T-helper 2 cell treated with Interferon-gamma antibody and Interleukin-4, amounts not matched to agents 5 μg/mL and 100 μg/mL, for 36 hours (primary cell): ENCODE measurements at regions not wholly inside any gene's neighbourhood (a gene's known extent, or its start where the extent isn't known, plus 50 kb on each side); places are given as distances from the start of the nearest gene placed in this dataset.
"Not testable (repeated sequence)": the region's sequence is repeated elsewhere in the genome, so short reads cannot be mapped to it uniquely, and the experiment has no call there.

Experiments
- DNase-seq: peaks from one replicate; pipeline ENCODE4 v3.0.0; 2021; ENCODE audit warnings: low spot score
- H3K27ac Mint-ChIP-seq: one replicate; pipeline ENCODE4 v1.8.0; 2021; ENCODE audit warnings: mild to moderate bottlenecking, mixed read lengths
- H3K27me3 Mint-ChIP-seq: one replicate; pipeline ENCODE4 v1.8.0; 2021; ENCODE audit warnings: low read depth, mixed read lengths
- H3K36me3 Mint-ChIP-seq: one replicate; pipeline ENCODE4 v1.8.0; 2021; ENCODE audit warnings: low read depth, mixed read lengths
- H3K4me1 Mint-ChIP-seq: one replicate; pipeline ENCODE4 v1.8.0; 2021; ENCODE audit warnings: low read depth, mixed read lengths
- H3K4me3 Mint-ChIP-seq: one replicate; pipeline ENCODE4 v1.8.0; 2022; ENCODE audit warnings: mild to moderate bottlenecking, moderate library complexity, mixed read lengths
- H3K9me3 Mint-ChIP-seq: one replicate; pipeline ENCODE4 v1.8.0; 2021; ENCODE audit warnings: mixed read lengths

DNA sequence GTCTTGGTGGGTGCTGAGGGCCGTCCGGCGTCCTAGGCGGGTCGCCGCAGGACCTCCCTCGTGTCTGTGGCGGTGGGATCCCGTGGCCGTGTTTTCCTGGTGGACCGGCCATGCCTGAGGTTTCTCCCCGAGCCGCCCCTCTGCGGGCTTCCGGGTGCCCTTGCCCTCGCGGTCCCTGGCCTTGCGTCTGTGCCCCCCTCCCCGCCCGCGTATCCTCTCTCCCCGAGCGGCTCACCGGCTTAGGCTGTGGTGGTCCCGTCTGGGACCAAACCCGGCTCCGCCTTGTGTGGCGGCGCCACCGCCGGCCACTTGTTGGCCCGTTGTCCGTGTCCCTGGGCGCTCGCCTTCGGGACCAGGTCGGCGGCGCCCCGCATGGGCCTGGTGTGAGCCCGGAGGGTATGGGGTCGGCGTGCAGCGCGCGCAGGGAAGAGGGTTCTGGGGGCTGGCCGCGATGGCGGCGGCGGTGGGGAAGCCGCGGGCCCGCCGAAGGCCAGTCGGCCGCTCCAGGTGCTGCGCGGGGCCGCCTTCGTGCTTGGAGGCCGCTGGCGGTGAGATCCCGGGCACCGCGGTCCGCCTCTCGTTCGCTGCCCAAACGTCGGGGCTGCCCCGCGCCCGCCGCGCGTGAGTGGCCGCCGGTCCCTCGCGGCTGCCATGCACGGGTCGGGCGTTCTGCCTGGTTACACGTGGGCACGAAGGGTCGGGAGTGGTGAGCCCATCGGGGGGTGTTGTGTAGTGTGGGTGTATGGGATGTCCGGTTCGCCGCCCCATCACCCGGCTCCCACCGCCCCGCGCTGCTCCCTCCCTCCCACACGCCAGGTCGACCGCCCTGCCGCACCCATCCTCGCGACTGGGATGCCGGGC lies 3899.1 kb upstream of the OR11H1 start:
- Mint-ChIP-seq H3K27ac (no peak overlapping the region), H3K4me3 (no peak overlapping the region), H3K9me3 (peaks cover 44% of the 10 kb centered on the region), H3K27me3 (no peaks in the 10 kb centered on the region), H3K4me1 (no peaks in the 10 kb centered on the region), H3K36me3 (peaks cover 13% of the 10 kb centered on the region)
- DNase-seq = no peak

DNA sequence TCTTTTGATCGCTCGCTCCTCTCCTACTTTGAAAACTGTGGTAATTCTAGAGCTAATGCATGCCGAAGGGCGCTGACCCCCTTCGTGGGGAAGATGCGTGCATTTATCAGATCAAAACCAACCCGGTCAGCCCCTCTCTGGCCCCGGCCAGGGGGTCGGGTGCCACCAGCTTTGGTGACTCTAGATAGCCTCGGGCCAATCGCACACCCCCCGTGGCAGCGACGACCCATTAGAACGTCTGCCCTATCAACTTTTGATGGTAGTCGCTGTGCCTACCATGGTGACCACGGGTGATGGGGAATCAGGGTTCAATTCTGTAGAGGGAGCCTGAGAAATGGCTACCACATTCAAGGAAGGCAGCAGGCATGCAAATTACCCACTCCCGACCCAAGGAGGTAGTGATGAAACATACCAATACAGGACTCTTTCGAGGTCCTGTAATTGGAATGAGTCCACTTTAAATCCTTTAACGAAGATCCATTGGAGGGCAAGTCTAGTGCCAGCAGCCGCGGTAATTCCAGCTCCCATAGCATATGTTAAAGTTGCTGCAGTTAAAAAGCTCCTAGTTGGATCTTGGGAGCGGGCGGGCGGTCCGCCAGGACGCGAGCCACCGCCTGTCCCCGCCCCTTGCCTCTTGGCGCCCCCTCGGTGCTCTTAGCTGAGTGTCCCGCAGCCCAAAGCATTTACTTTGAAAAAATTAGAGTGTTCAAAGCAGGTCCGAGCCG lies 3898.2 kb upstream of the OR11H1 start:
- Mint-ChIP-seq H3K9me3 (peaks cover 34% of the 10 kb centered on the region), H3K27ac (no peak overlapping the region), H3K4me3 (no peak overlapping the region), H3K36me3 (peaks cover 13% of the 10 kb centered on the region), H3K27me3 (no peaks in the 10 kb centered on the region), H3K4me1 (no peaks in the 10 kb centered on the region)
- DNase-seq = no peak

DNA sequence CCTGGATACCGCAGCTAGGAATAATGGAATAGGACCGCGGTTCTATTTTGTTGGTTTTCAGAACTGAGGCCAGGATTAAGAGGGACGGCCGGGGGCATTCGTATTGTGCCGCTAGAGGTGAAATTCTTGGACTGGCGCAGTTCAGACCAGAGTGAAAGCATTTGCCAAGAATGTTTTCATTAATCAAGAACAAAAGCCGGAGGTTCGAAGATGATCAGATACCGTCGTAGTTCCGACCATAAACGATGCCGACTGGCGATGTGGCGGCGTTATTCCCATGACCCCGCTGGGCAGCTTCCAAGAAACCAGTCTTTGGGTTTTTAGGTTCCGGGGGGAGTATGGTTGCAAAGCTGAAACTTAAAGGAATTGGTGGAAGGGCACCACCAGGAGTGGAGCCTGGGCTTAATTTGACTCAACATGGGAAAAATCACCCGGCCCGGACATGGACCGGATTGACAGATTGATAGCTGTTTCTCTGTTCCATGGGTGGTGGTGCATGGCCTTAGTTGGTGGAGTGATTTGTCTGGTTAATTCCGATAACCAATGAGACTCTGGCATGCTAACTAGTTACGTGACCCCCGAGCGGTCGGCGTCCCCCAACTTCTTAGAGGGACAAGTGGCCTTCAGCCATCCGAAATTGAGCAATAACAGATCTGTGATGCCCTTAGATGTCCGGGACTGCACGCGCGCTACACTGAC lies 3897.5 kb upstream of the OR11H1 start:
- H3K27me3 Mint-ChIP-seq, DNase-seq, H3K4me1 Mint-ChIP-seq, H3K27ac Mint-ChIP-seq, H3K4me3 Mint-ChIP-seq: not testable (repeated sequence)
- Mint-ChIP-seq H3K36me3 (peaks cover 13% of the 10 kb centered on the region), H3K9me3 (peaks cover 28% of the 10 kb centered on the region)
